Hepatocyte (in vitro differentiated cells): ENCODE measurements at regions not wholly inside any gene's neighbourhood (a gene's known extent, or its start where the extent isn't known, plus 50 kb on each side); places are given as distances from the start of the nearest gene placed in this dataset.

ENCODE experiments used
- DNase-seq: peaks from one replicate; pipeline ENCODE4 v3.0.0-alpha.2; 2016; ENCODE audit warnings: low spot score
- H2AFZ ChIP-seq: fragments of 200-600 bp; sonication (generic); 2 replicates; pipeline ENCODE4 v1.6.0; 2016; ENCODE audit warnings: antibody characterized with exemption, mild to moderate bottlenecking
- H3K27ac ChIP-seq: fragments of 200-600 bp; sonication (generic); 2 replicates; pipeline ENCODE4 v1.5.1; 2016; ENCODE audit warnings: mild to moderate bottlenecking
- H3K27me3 ChIP-seq: fragments of 200-600 bp; sonication (generic); 2 replicates; pipeline ENCODE4 v1.6.1; 2016
- H3K36me3 ChIP-seq: fragments of 200-600 bp; sonication (generic); replicated peaks from 2 replicates; pipeline ENCODE4 v1.5.1; 2016; ENCODE audit warnings: low read depth; ENCODE audit not compliant: insufficient read depth
- H3K4me1 ChIP-seq: fragments of 200-600 bp; sonication (generic); 2 replicates; pipeline ENCODE4 v1.5.1; 2016; ENCODE audit warnings: mild to moderate bottlenecking, moderate library complexity; ENCODE audit not compliant: insufficient read depth
- H3K4me2 ChIP-seq: fragments of 200-600 bp; sonication (generic); 2 replicates; pipeline ENCODE4 v1.6.0; 2016
- H3K4me3 ChIP-seq: fragments of 200-600 bp; sonication (generic); 2 replicates; pipeline ENCODE4 v1.5.1; 2016; ENCODE audit warnings: mild to moderate bottlenecking
- H3K79me2 ChIP-seq: fragments of 200-600 bp; sonication (generic); 2 replicates; pipeline ENCODE4 v1.6.0; 2017; ENCODE audit warnings: mild to moderate bottlenecking
- H3K9me2 ChIP-seq: fragments of 200-600 bp; sonication (generic); replicated peaks from 2 replicates; pipeline ENCODE4 v1.6.0; 2017; ENCODE audit warnings: mild to moderate bottlenecking; ENCODE audit not compliant: insufficient read depth
- H3K9me3 ChIP-seq: fragments of 200-600 bp; sonication (generic); 2 replicates; pipeline ENCODE4 v1.5.1; 2016; ENCODE audit warnings: low read depth, mild to moderate bottlenecking
- H4K20me1 ChIP-seq: fragments of 200-600 bp; sonication (generic); 2 replicates; pipeline ENCODE4 v1.6.0; 2016; ENCODE audit warnings: mild to moderate bottlenecking; ENCODE audit not compliant: insufficient read depth, poor library complexity, severe bottlenecking
- CTCF ChIP-seq: fragments of 200-600 bp; sonication (generic); IDR thresholded peaks from 2 replicates; pipeline ENCODE4 v1.5.1; 2016; ENCODE audit warnings: antibody characterized with exemption, mild to moderate bottlenecking; ENCODE audit not compliant: poor library complexity
- EZH2 ChIP-seq: fragments of 200-600 bp; sonication (generic); IDR thresholded peaks from 2 replicates; pipeline ENCODE4 v1.6.1; 2016; ENCODE audit warnings: antibody characterized with exemption, mild to moderate bottlenecking, borderline replicate concordance
- EZH2phosphoT487 ChIP-seq: fragments of 200-600 bp; sonication (generic); IDR thresholded peaks from one replicate; pipeline ENCODE4 v1.6.1; 2018; ENCODE audit warnings: antibody characterized with exemption, mild to moderate bottlenecking, low read depth, moderate library complexity; ENCODE audit not compliant: unreplicated experiment, severe bottlenecking
- WGBS: methylation state at CpG from one replicate; pipeline ENCODE4 v1.1.6; 2016; ENCODE audit warnings: low lambda C conversion rate; ENCODE audit errors: missing lambda C conversion rate; 5-methylcytosine and 5-hydroxymethylcytosine counted together

GRCh38 chr6:104600639-104600931 is 259.1 kb downstream of the HACE1 start:
- Histone ChIP-seq H3K9me2 (no peaks in the 10 kb centered on the region), H4K20me1 (no peaks in the 10 kb centered on the region), H3K36me3 (no peaks in the 10 kb centered on the region), H3K4me3 (no peak overlapping the region), H3K79me2 (no peaks in the 10 kb centered on the region), H3K27me3 (no peaks in the 10 kb centered on the region), H3K9me3 (no peaks in the 10 kb centered on the region), H3K27ac (no peak overlapping the region), H2AFZ (no peak overlapping the region), H3K4me1 (no peaks in the 10 kb centered on the region), H3K4me2 (peak overlapping the region; percentile 25)
- no peak for TF ChIP-seq EZH2phosphoT487
- TF ChIP-seq CTCF, result no peak
- no peak for TF ChIP-seq EZH2
- no peak for DNase-seq
- 66% methylated on average over 2 of the region's 2 CpGs for WGBS

GRCh38 chr6:104599821-104600638 is 259.7 kb downstream of the HACE1 start:
- 70% methylated on average over 3 of the region's 3 CpGs for WGBS
- no peak for DNase-seq
- no peak for TF ChIP-seq CTCF
- no peak for TF ChIP-seq EZH2phosphoT487
- no peak for TF ChIP-seq EZH2

DNA sequence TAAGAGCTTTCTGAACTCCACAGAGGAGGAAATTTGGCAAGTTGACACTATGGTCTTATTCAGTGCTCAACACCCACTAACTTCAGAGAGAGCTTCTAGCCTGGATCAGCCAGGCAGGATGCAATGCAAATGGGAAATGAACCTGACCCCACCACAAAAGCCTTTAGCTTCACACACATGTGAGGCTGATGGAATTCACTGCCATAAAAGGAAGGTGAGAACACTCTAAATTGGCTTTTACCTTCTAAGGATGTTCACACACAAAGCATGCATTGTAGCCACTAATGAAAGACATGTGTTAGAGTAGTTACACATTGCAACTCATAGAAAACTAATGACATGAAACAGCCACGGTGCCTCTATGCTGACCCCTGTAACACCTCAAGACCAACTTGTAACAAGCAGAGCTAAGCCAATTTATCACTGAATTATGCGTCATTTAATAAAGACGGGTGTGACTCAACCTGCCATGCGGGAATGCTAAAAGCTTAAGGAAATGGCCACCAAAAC is 262.1 kb downstream of the HACE1 start:
- H3K4me2 ChIP-seq, result no peak overlapping the region
- WGBS, result 45% methylated on average over 4 of the region's 4 CpGs
- H3K4me3 ChIP-seq, result no peak overlapping the region
- H3K36me3 ChIP-seq, result no peaks in the 10 kb centered on the region
- no peak overlapping the region for H2AFZ ChIP-seq
- H3K27me3 ChIP-seq, result no peaks in the 10 kb centered on the region
- H3K9me3 ChIP-seq, result no peaks in the 10 kb centered on the region
- no peak for DNase-seq
- no peaks in the 10 kb centered on the region for H3K79me2 ChIP-seq
- H3K9me2 ChIP-seq, result no peaks in the 10 kb centered on the region
- no peak for TF ChIP-seq EZH2
- TF ChIP-seq CTCF, result no peak
- no peak for TF ChIP-seq EZH2phosphoT487
- no peak overlapping the region for H3K27ac ChIP-seq
- no peaks in the 10 kb centered on the region for H3K4me1 ChIP-seq
- H4K20me1 ChIP-seq, result no peaks in the 10 kb centered on the region

More at GRCh38 chr6:104599821-104600638, 259.7 kb downstream of the HACE1 start:
- H3K79me2 ChIP-seq, result no peaks in the 10 kb centered on the region
- H3K36me3 ChIP-seq, result no peaks in the 10 kb centered on the region
- H3K9me2 ChIP-seq, result no peaks in the 10 kb centered on the region
- no peak overlapping the region for H2AFZ ChIP-seq
- no peaks in the 10 kb centered on the region for H3K4me1 ChIP-seq
- no peak overlapping the region for H3K4me2 ChIP-seq
- no peaks in the 10 kb centered on the region for H3K27me3 ChIP-seq
- H3K9me3 ChIP-seq, result no peaks in the 10 kb centered on the region
- no peaks in the 10 kb centered on the region for H4K20me1 ChIP-seq
- H3K4me3 ChIP-seq, result no peak overlapping the region
- H3K27ac ChIP-seq, result no peak overlapping the region
